ENCODE measurements at regions not wholly inside any gene's neighbourhood (a gene's known extent, or its start where the extent isn't known, plus 50 kb on each side); places are given as distances from the start of the nearest gene placed in this dataset.

DNA sequence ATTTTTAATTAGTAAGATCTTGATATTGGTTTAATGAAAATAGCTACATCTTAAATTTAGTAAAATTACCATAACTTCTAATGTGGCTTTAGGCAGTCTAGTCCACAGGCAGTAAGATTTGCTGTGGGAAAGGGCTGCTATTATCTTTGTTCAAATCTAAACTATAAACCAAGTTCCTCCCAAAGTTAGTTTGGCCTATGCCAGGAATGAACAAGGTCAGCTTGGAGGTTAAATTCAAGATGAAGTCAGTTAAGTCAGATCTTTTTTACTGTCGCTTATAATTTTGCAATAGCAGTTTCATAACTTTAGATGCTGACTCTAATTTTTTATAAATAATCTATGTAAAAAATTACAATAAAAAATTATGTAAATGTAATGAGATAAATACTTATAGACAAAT, 1016.9 kb upstream of the ALCAM start:
- TF ChIP-seq, protein P1, sequence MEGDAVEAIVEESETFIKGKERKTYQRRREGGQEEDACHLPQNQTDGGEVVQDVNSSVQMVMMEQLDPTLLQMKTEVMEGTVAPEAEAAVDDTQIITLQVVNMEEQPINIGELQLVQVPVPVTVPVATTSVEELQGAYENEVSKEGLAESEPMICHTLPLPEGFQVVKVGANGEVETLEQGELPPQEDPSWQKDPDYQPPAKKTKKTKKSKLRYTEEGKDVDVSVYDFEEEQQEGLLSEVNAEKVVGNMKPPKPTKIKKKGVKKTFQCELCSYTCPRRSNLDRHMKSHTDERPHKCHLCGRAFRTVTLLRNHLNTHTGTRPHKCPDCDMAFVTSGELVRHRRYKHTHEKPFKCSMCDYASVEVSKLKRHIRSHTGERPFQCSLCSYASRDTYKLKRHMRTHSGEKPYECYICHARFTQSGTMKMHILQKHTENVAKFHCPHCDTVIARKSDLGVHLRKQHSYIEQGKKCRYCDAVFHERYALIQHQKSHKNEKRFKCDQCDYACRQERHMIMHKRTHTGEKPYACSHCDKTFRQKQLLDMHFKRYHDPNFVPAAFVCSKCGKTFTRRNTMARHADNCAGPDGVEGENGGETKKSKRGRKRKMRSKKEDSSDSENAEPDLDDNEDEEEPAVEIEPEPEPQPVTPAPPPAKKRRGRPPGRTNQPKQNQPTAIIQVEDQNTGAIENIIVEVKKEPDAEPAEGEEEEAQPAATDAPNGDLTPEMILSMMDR (IDR thresholded peaks at IDR 0.05) = no peak
- TF ChIP-seq POLR2A (IDR thresholded peaks at IDR 0.05) = no peak
